Large intestine (tissue), 3 donors: ENCODE measurements at regions not wholly inside any gene's neighbourhood (a gene's known extent, or its start where the extent isn't known, plus 50 kb on each side); places are given as distances from the start of the nearest gene placed in this dataset.
"Not testable (repeated sequence)": the region's sequence is repeated elsewhere in the genome, so short reads cannot be mapped to it uniquely, and the experiment has no call there.

Source experiments
- DNase-seq, 2 donors: peaks; one replicate each; pipeline versions ENCODE4 v3.0.0 to v3.0.0-alpha.2; 2013
- H3K27ac ChIP-seq: one replicate; pipeline ENCODE4 v1.5.1; 2013; ENCODE audit warnings: low read length
- H3K27me3 ChIP-seq: 2 replicates; pipeline ENCODE4 v1.6.1; 2013; ENCODE audit warnings: low read length; ENCODE audit not compliant: control insufficient read depth, insufficient read depth
- H3K36me3 ChIP-seq: 2 replicates; pipeline ENCODE4 v1.6.1; 2013; ENCODE audit warnings: low read length; ENCODE audit not compliant: control insufficient read depth, insufficient read depth
- H3K4me1 ChIP-seq: one replicate; pipeline ENCODE4 v1.6.1; 2013; ENCODE audit warnings: low read length; ENCODE audit not compliant: control insufficient read depth, insufficient read depth
- H3K4me3 ChIP-seq: one replicate; pipeline ENCODE4 v1.5.1; 2013; ENCODE audit warnings: low read length
- H3K9me3 ChIP-seq: one replicate; pipeline ENCODE4 v1.6.1; 2013; ENCODE audit warnings: mild to moderate bottlenecking, low read depth, low read length, moderate library complexity; ENCODE audit not compliant: control insufficient read depth
- WGBS: methylation state at CpG from one replicate; pipeline ENCODE4 v1.1.5; 2013; ENCODE audit warnings: low lambda C conversion rate; ENCODE audit not compliant: insufficient coverage; 5-methylcytosine and 5-hydroxymethylcytosine counted together

GRCh38 chr2:219856602-219857001, 229.2 kb downstream of the SLC4A3 start:
- no CpG with 5 or more reads among the region's 3 CpGs for WGBS

DNA sequence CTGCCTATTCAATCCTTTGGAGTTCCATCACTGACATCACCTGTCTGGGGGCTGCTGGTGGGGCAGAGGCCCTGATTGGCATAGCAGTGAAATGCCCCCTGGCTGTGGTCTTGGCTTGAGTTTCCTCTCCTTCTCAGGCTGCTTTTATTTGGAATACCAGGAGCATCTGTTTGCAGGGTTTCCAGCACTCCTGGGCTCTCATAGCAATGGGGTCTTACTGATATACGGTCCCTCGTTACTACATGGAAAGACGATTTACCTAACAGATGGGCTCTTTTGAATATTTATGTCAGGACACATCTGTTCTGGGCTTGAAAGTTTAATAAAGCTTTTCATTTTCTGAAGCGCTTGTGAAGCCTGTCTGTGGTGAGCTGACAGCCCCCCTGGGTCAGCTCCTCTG, 230.3 kb downstream of the SLC4A3 start:
- H3K4me1 ChIP-seq, result no peaks in the 10 kb centered on the region
- H3K9me3 ChIP-seq, result no peaks in the 10 kb centered on the region
- no peak overlapping the region for H3K27ac ChIP-seq
- H3K27me3 ChIP-seq, result peaks cover under 1% of the 10 kb centered on the region
- H3K4me3 ChIP-seq, result no peak overlapping the region
- no peak for DNase-seq
- WGBS, result no CpG with 5 or more reads among the region's 4 CpGs
- no peaks in the 10 kb centered on the region for H3K36me3 ChIP-seq

More at GRCh38 chr2:219856602-219857001, 229.2 kb downstream of the SLC4A3 start:
- peaks cover 2% of the 10 kb centered on the region for H3K27me3 ChIP-seq
- H3K36me3 ChIP-seq, result no peaks in the 10 kb centered on the region
- H3K4me3 ChIP-seq, result no peak overlapping the region
- DNase-seq, result no peak
- H3K27ac ChIP-seq, result no peak overlapping the region
- no peaks in the 10 kb centered on the region for H3K9me3 ChIP-seq
- H3K4me1 ChIP-seq, result no peaks in the 10 kb centered on the region

DNA sequence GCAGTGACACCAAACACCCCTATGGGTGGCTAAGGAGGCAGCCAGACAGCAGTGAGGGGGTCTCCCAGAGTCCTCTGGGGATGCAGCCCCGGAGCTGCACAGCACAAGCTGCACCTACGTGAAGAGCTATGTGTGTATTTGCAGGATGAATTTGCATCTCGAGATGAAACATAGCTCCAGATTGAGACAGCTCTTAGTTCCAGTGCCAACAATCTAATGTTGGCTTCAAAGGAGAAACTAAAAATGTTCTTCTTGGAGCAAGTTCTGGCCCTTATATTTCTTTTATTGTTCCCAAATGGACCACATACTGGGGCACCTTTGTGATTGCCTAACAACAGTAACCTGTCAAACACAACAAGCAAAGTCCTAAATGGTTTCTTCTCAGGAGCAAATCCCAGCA, 233.9 kb downstream of the SLC4A3 start:
- H3K4me1 ChIP-seq, result no peaks in the 10 kb centered on the region
- H3K9me3 ChIP-seq, result no peaks in the 10 kb centered on the region
- H3K36me3 ChIP-seq, result no peaks in the 10 kb centered on the region
- WGBS, result no CpG with 5 or more reads among the region's 3 CpGs
- DNase-seq, result no peak
- no peak overlapping the region for H3K4me3 ChIP-seq
- H3K27me3 ChIP-seq, result no peaks in the 10 kb centered on the region
- no peak overlapping the region for H3K27ac ChIP-seq

DNA sequence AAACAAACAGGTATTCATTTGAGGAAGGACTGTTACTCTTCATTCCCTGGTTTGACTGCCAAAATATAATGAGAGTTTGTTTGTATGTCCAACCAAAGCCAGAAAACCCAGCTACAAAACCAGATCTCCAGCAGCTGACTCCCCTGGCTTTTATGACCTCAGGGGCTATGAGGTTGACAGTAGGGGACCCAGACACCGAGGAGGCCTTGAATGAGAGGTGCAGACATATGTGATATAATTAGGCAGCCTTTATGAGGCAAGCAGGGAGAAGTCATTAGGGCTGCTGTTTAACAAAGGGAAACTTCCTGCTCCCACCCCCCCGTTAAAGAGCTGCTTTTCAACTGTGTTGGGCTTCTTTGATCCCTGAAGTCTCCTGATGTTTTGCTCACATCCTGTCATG, 236.7 kb downstream of the SLC4A3 start:
- no peak overlapping the region for H3K27ac ChIP-seq
- WGBS, result no CpG with 5 or more reads among the region's 2 CpGs
- no peaks in the 10 kb centered on the region for H3K9me3 ChIP-seq

GRCh38 chr2:219868635-219869034, 241.2 kb downstream of the SLC4A3 start:
- no peaks in the 10 kb centered on the region for H3K4me1 ChIP-seq
- H3K36me3 ChIP-seq, result no peaks in the 10 kb centered on the region
- no peaks in the 10 kb centered on the region for H3K9me3 ChIP-seq
- no peak overlapping the region for H3K27ac ChIP-seq
- no peaks in the 10 kb centered on the region for H3K27me3 ChIP-seq
- no peak for DNase-seq
- 100% methylated on average over 2 of the region's 2 CpGs for WGBS
- H3K4me3 ChIP-seq, result no peak overlapping the region

More for the DNA sequence above, 236.7 kb downstream of the SLC4A3 start:
- Histone ChIP-seq H3K36me3 (no peaks in the 10 kb centered on the region), H3K4me1 (no peaks in the 10 kb centered on the region), H3K27me3 (no peaks in the 10 kb centered on the region), H3K4me3 (no peak overlapping the region)
- no peak for DNase-seq

GRCh38 chr2:219870041-219870440, 242.6 kb downstream of the SLC4A3 start:
- no CpG with 5 or more reads among the region's 3 CpGs for WGBS

DNA sequence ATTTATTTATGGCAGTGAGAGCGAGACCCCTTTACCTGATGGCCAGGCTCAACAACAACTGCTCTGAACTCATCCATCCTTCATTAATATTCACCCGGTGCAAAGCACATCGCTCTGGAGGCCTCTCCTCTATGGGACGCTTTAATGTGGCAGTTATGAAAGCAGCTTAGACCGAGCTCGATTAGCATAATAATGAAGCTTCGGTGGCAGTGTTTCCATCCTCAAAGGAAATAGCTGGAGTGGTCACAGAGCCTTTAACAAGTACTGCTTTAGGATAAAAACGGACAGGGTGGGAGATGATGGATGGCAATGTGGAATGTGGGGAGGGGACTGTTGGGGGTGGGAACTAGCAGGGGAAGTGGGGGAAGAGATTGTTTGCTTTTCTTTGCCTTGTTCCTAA, 243.9 kb downstream of the SLC4A3 start:
- no CpG with 5 or more reads among the region's 8 CpGs for WGBS

More at GRCh38 chr2:219870041-219870440, 242.6 kb downstream of the SLC4A3 start:
- H3K4me1 ChIP-seq, result no peaks in the 10 kb centered on the region
- no peak overlapping the region for H3K27ac ChIP-seq
- no peaks in the 10 kb centered on the region for H3K27me3 ChIP-seq
- no peak overlapping the region for H3K4me3 ChIP-seq
- no peaks in the 10 kb centered on the region for H3K9me3 ChIP-seq
- no peak for DNase-seq
- H3K36me3 ChIP-seq, result no peaks in the 10 kb centered on the region

DNA sequence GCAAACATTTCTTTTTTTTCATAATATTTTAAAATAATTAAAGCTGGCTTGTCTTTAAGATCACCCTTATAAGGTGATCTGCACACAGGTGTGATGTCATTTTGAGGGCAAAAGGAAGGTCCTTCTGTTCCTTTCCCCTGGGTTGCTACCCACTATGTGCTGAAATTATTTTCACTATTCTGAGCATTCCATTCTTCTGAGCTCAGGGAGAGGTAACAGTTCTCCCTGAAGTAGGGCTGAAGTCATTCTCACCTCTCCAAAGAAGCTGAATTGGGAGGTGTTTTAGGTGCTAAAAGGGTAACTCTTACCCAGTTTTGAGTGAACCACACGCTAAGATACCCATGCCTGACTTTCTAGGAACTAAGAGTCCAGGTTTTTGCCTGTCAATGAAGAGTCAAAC, 247.6 kb downstream of the SLC4A3 start:
- Histone ChIP-seq H3K27ac (no peak overlapping the region), H3K9me3 (no peaks in the 10 kb centered on the region), H3K27me3 (no peaks in the 10 kb centered on the region), H3K4me1 (no peaks in the 10 kb centered on the region), H3K4me3 (no peak overlapping the region), H3K36me3 (no peaks in the 10 kb centered on the region)
- DNase-seq, result no peak
- no CpG with 5 or more reads among the region's 1 CpG for whole genome bisulfite sequencing

More for the DNA sequence above, 243.9 kb downstream of the SLC4A3 start:
- no peak overlapping the region for H3K27ac ChIP-seq
- no peak for DNase-seq
- H3K36me3 ChIP-seq, result no peaks in the 10 kb centered on the region
- H3K4me3 ChIP-seq, result no peak overlapping the region
- H3K4me1 ChIP-seq, result no peaks in the 10 kb centered on the region
- H3K9me3 ChIP-seq, result no peaks in the 10 kb centered on the region
- no peaks in the 10 kb centered on the region for H3K27me3 ChIP-seq

DNA sequence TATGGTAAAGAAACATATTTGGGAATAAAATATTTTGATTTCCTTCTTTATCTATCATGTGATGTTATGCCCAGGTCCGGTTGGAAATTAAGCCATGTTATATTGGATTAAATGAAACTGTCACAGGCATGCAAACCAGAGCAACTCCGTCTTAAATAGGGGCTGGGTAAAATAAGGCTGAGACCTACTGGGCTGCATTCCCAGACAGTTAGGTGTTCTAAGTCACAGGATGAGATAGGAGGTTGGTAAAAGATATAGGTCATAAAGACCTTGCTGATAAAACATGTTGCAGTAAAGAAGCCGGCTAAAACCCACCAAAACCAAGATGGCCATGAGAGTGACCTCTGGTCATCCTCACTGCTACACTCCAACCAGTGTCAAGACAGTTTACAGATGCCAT, 248.6 kb downstream of the SLC4A3 start:
- not testable (repeated sequence) for DNase-seq, H3K36me3 ChIP-seq, H3K9me3 ChIP-seq, H3K27me3 ChIP-seq, H3K27ac ChIP-seq, H3K4me1 ChIP-seq, H3K4me3 ChIP-seq
- no CpG with 5 or more reads among the region's 3 CpGs for WGBS

DNA sequence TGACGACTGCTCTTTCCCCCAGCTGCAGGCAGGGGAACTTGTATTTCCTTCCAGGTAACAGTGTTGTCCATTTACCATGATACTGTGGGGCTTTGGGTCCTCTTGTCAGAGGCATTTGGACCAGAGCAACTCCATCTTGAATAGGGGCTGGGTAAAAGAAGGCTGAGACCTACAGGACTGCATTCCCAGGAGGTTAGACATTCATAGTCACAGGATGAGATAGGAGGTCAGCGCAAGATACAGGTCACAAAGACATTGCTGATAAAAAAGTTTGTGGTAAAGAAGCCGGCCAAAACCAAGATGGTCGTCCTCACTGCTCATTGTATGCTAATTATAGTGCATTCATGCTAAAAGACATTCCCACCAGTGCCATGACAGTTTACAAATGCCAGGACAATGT, 249.5 kb downstream of the SLC4A3 start:
- Histone ChIP-seq H3K27ac (no peak overlapping the region), H3K9me3 (no peaks in the 10 kb centered on the region), H3K27me3 (no peaks in the 10 kb centered on the region), H3K36me3 (no peaks in the 10 kb centered on the region), H3K4me1 (no peaks in the 10 kb centered on the region), H3K4me3 (no peak overlapping the region)
- WGBS, result no CpG with 5 or more reads among the region's 4 CpGs
- no peak for DNase-seq

- no peak overlapping the region for H3K4me3 ChIP-seq
- H3K27ac ChIP-seq, result no peak overlapping the region
- no CpG with 5 or more reads among the region's 5 CpGs for WGBS
- no peaks in the 10 kb centered on the region for H3K9me3 ChIP-seq
- H3K36me3 ChIP-seq, result no peaks in the 10 kb centered on the region
- H3K4me1 ChIP-seq, result no peaks in the 10 kb centered on the region
- DNase-seq, result no peak
- no peaks in the 10 kb centered on the region for H3K27me3 ChIP-seq
These were observed 250.3 kb downstream of the SLC4A3 start for GRCh38 chr2:219877728-219878127.
